ENCODE measurements at regions not wholly inside any gene's neighbourhood (a gene's known extent, or its start where the extent isn't known, plus 50 kb on each side); places are given as distances from the start of the nearest gene placed in this dataset.

DNA sequence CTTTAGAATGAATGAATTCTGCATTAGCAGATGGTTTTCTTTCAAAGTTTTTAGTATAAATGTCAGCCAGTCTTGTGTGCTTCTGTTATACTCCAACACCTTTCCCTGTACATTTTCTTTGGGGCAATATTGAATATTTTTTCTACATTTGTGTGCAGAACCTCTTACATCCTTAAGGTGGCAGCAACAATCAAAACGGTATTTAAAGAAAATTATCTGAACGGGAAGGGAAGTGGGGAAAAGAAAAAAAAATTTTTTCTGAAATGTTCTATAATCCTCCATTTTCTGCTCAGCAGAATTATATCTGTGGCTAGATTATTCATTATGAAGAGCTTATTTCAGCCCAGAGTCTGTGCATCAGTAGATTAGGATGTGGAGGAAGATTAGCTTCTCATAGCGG lies 347.3 kb upstream of the RAG2 start:
- DNase-seq = no peak

GRCh38 chr11:36933481-36933880 lies 335.4 kb upstream of the RAG2 start:
- DNase-seq = no peak

GRCh38 chr11:36931139-36931538 lies 333.1 kb upstream of the RAG2 start:
- no peak for DNase-seq

DNA sequence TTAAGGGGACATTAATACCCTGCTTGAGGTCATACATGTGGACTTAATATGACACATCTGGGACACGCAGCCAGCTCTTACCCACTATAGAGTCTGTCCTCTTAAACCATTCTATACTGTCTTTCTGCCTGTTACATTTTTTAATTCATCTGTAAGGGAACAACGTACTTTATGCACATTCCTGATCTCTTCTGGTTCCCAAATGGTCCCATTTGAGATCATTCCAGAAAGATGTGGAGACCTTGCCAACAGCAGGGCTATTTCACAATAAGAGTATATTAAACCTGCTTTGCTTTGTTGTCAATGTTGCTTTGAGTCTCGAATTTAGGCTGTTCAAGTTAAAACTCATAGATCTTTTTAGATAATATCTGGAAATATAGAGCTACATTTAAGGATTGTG lies 332.2 kb upstream of the RAG2 start:
- DNase-seq = no peak

DNA sequence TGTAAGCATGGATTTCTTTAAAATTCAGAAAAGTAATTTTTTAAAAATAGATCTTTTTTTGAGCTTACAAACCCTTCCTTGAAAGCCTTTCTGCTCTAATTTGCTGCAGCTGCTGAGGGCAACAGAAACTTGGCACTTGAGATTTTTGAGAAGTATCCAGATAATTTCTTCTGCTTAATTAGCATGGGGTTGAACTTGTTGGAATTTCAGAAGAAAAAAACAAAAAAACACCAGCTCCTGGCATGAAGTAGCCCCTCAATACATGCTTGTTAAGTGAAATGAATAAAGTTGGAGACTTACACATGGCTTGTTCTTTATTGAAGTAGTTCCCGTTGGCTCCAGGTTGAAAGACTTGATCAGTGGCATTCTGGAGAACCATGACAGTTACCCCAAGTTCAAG lies 331.4 kb upstream of the RAG2 start:
- DNase-seq = no peak

- DNase-seq = no peak
These were observed 330.6 kb upstream of the RAG2 start for GRCh38 chr11:36928621-36929020.

DNA sequence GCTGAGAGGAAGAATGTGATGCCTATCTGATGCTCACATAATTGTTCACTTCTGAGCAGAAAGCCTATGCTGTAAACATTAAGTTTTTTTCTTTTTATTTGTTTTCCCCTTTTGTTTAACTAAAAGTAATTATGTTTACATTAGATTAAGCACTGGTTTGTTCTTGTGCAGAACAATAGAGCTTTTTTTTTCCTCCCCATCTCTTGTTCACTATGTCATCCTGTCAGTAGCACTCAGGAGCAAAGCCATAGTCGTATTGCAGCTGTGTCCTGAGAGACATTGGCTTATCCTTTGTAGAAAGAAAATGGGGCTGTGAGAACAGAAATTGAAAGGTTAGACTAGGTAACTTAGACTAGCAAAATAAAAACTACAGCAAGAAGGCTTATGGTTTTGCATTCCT lies 301.8 kb upstream of the RAG2 start:
- no peak for DNase-seq

DNA sequence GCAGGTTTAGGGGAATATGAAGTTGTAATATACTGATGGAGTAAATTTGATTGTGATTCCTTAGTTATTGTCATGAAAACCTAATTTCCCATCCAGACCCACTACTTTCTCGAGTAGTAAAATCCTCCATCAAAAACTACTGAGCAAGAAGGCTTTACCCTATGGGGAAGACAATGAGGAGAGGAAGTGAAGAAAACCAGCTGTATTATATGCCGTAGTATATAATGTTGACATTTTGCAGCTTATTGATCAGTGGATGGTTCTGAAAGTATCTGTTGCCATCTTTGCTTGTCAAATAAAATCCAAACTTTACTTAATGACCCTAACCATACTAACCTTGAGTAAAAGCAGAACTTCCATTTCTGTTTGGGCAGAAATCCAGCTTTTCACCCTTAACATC lies 292.8 kb upstream of the RAG2 start:
- DNase-seq = no peak

DNA sequence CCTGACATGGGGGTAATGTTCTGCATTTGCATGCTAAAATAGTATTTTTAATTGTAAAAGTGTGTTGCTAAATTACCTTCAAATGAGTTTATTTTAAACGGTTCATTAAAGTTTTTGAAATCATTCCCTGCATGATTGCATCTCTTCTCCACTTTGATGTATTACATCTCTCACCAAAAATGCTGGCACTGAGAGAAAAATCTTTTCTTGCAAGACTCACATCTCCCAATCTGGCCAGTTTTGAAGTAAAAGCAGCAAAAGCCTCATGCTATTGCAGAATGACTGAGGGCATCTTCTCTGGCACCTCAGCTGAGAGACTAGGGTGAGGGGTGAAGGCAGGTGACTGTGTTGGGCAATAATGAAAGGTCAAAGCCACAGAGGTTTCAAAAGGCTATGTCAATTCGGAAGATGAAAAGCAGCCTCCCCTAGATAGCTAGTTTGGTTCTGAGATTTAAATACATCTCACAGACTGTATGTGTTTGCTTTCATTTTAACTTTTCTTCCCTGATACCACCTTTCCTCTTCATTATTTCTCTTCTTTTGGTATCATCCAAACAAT lies 292.2 kb upstream of the RAG2 start:
- no peak for DNase-seq

GRCh38 chr11:36885154-36885553 lies 287.1 kb upstream of the RAG2 start:
- DNase-seq = no peak

DNA sequence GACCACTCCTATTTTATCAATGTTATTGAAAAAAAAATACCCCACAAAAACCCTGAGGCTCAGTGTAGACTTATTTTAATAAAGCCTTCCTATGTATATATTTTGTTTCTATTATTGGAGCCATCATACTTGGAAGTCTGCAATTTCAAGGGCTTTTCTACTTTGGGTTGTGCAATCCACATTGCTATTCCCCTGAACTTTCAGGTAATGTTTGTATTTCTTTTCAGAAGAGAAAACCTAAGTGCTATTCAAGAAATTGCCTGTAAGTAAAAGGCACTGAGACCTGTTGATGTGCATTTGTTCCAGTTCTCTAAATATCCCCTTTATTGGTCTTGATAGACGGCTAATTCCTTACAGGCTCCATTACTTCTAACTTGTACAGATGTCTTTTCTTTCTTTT lies 280.7 kb upstream of the RAG2 start:
- DNase-seq = no peak

- DNase-seq = no peak
These were observed 279.1 kb upstream of the RAG2 start for GRCh38 chr11:36877149-36877548.

- no peak for DNase-seq
These were observed 278.2 kb upstream of the RAG2 start for GRCh38 chr11:36876266-36876665.

GRCh38 chr11:36874291-36874690 lies 276.3 kb upstream of the RAG2 start:
- no peak for DNase-seq

- DNase-seq = no peak
These were observed 272.3 kb upstream of the RAG2 start for GRCh38 chr11:36870361-36870760.

- DNase-seq = no peak
These were observed 270.3 kb upstream of the RAG2 start for GRCh38 chr11:36868380-36868779.

GRCh38 chr11:36865846-36866245 lies 267.8 kb upstream of the RAG2 start:
- DNase-seq = no peak

DNA sequence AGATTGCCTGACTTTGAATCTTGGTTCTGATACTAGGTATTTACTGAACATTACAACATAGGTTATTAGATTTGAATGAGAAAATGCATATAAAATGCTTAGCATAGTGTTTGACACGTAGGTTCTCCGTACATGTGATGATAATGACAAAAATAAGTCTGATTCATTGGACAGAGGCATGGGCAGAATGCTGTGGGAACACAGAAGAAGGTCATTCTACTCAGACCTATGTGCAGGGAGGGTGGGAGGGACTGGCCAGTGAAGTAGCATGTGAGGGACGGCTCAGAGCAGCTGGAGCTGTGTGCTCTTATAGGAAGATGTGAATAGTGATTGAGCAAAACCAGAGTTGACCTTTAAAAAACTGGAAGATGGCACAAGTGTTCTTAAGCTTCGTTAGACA lies 256.8 kb upstream of the RAG2 start:
- DNase-seq = no peak

GRCh38 chr11:36848660-36849059 lies 250.6 kb upstream of the RAG2 start:
- no peak for DNase-seq

DNA sequence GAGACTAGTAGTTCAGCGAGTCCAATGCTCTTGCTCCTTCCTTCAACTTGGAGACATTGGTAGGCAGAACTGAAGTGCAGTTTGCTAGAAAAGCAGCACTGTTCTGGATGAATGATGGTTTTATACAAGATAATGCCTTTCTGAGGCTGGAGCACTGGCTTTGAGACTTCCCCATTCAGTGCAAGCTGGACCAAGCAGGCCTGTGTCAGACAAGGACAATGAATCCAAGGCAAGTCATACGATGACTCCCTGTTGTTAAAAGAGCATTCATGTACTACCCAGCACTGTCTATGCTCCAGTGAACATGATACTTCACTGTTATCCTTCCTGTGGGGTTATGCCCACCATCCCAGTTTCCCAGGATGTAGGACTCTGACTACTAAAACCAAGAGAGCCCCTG lies 242.3 kb upstream of the RAG2 start:
- no peak for DNase-seq

DNA sequence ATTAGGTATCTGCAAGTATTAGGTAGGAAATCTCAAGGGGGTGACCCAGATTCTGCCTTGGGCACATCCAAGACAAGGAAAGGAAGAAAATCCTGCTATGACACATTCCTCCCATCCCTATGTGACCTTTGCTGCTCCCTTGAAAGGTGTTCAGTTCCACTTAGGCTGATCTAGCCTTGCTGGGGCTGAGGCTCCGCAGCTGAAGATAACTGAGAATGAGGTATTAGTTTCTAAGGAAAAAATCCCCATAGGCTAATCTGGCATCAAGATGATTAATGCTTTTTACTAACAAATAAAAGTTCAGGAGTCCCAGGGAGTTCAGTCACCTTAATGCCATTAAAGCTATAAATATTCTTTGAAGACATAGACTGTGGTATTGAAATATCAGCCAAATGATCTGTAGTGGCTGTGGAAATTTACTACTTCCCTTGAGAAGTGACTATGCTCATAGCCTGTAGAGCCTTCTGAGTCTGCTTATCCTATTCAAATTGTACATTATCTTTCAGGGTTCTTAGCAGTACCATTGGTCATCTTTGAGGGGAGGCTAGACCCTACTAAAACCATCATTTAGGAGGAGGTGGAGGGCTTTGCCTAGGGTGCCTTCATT lies 239.9 kb upstream of the RAG2 start:
- DNase-seq = no peak

GRCh38 chr11:36825251-36825650 lies 227.2 kb upstream of the RAG2 start:
- no peak for DNase-seq

- DNase-seq = no peak
These were observed 226.3 kb upstream of the RAG2 start for GRCh38 chr11:36824349-36824748.

DNA sequence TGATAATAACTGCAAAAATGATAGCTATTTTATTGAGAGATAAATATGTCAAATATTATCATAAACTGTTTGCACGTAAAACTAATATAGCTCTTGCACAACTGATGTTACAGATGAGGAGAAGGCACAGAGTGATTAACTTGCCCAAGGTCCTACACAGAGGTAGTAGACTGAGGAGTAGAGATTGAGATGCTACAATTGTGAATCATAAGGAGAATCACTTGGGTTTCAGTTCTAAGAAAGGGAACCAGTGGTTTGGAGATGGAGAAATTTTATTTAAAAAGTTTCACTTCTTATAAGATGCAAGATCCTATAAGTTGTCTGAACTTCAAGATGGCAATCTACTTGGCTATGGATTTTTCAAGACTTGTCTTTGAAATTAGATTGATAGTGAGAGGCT lies 224.8 kb upstream of the RAG2 start:
- DNase-seq = no peak

DNA sequence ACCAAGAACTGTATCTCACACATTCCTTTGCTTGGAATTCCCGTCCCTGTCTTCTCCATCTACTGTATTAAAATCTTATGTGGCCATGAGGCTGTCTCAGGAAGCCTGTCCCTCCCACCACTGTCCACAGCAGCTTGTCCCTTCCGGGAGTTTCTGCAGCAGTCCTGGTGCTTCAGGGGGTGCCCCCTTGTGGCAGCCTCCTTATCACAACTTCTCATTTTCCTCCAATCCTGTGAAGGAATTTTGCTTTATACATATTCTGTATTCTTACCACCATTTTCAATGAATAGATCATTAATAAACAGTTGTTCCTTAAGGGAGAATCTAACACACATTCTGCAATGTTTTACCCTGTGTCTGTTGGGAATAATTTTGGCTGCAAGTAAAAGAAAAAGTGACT lies 220.4 kb upstream of the RAG2 start:
- no peak for DNase-seq
